ENCODE measurements at regions not wholly inside any gene's neighbourhood (a gene's known extent, or its start where the extent isn't known, plus 50 kb on each side); places are given as distances from the start of the nearest gene placed in this dataset.

DNA sequence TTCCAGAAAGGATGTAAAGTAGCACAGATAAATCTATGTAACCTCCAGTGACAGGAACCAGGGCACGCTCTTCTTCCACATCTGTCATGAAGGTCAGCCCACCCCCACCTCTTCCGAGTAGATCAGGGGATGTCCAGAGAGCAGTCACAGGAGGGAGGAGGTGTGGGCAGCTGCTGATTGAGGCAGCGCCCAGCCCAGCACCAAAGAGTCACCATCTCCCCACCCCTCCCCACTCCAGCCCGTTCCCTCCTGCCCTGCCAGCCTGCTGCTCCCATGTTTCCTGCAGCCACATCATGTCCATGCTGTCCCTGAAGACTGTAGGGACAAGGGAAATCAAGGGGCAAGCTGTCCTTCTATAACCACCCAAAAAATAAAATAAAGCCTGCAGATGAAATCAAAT is 269.8 kb downstream of the BCL11A start:
- Histone ChIP-seq H3K36me3 (ENCODE audit: insufficient read depth, low read length) (no peaks in the 10 kb centered on the region), H3K4me3 (ENCODE audit: low read length) (no peak overlapping the region), H3K27me3 (ENCODE audit: insufficient read depth, low read depth, low read length) (no peaks in the 10 kb centered on the region), H3K4me2 (ENCODE audit: low read length) (no peak overlapping the region), H3K79me2 (replicated peaks; ENCODE audit: insufficient read depth, low read length) (no peaks in the 10 kb centered on the region), H3K9me2 (ENCODE audit: insufficient read depth, low read length) (no peaks in the 10 kb centered on the region), H2AFZ (ENCODE audit: low read depth, low read length) (no peak overlapping the region), H3K27ac (ENCODE audit: low read length) (no peak overlapping the region), H4K20me1 (ENCODE audit: insufficient read depth) (no peaks in the 10 kb centered on the region), H3K9me3 (ENCODE audit: low read length) (no peaks in the 10 kb centered on the region), H3F3A (ENCODE audit: insufficient read depth, low read length, poor library complexity, severe bottlenecking) (no peaks in the 10 kb centered on the region), H3K9ac (ENCODE audit: low read length) (no peak overlapping the region)
- TF ChIP-seq TAF1 (IDR thresholded peaks at IDR 0.05; ENCODE audit: low read depth) (no peak), SMC3 (conservative IDR thresholded peaks at IDR 0.05; ENCODE audit: poor library complexity) (no peak), POLR2AphosphoS5 (IDR thresholded peaks at IDR 0.05) (no peak), EZH2 (IDR thresholded peaks at IDR 0.05; ENCODE audit: borderline replicate concordance, insufficient read depth, low read length, poor library complexity, severe bottlenecking) (no peak), EP300 (conservative IDR thresholded peaks at IDR 0.05; ENCODE audit: poor library complexity, severe bottlenecking) (no peak), MXI1 (conservative IDR thresholded peaks at IDR 0.05; ENCODE audit: poor library complexity, severe bottlenecking) (no peak)
- TF ChIP-seq, protein P1, sequence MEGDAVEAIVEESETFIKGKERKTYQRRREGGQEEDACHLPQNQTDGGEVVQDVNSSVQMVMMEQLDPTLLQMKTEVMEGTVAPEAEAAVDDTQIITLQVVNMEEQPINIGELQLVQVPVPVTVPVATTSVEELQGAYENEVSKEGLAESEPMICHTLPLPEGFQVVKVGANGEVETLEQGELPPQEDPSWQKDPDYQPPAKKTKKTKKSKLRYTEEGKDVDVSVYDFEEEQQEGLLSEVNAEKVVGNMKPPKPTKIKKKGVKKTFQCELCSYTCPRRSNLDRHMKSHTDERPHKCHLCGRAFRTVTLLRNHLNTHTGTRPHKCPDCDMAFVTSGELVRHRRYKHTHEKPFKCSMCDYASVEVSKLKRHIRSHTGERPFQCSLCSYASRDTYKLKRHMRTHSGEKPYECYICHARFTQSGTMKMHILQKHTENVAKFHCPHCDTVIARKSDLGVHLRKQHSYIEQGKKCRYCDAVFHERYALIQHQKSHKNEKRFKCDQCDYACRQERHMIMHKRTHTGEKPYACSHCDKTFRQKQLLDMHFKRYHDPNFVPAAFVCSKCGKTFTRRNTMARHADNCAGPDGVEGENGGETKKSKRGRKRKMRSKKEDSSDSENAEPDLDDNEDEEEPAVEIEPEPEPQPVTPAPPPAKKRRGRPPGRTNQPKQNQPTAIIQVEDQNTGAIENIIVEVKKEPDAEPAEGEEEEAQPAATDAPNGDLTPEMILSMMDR (IDR thresholded peaks at IDR 0.05; ENCODE audit: poor library complexity, severe bottlenecking) = no peak
- TF ChIP-seq, protein P2, sequence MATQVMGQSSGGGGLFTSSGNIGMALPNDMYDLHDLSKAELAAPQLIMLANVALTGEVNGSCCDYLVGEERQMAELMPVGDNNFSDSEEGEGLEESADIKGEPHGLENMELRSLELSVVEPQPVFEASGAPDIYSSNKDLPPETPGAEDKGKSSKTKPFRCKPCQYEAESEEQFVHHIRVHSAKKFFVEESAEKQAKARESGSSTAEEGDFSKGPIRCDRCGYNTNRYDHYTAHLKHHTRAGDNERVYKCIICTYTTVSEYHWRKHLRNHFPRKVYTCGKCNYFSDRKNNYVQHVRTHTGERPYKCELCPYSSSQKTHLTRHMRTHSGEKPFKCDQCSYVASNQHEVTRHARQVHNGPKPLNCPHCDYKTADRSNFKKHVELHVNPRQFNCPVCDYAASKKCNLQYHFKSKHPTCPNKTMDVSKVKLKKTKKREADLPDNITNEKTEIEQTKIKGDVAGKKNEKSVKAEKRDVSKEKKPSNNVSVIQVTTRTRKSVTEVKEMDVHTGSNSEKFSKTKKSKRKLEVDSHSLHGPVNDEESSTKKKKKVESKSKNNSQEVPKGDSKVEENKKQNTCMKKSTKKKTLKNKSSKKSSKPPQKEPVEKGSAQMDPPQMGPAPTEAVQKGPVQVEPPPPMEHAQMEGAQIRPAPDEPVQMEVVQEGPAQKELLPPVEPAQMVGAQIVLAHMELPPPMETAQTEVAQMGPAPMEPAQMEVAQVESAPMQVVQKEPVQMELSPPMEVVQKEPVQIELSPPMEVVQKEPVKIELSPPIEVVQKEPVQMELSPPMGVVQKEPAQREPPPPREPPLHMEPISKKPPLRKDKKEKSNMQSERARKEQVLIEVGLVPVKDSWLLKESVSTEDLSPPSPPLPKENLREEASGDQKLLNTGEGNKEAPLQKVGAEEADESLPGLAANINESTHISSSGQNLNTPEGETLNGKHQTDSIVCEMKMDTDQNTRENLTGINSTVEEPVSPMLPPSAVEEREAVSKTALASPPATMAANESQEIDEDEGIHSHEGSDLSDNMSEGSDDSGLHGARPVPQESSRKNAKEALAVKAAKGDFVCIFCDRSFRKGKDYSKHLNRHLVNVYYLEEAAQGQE (IDR thresholded peaks at IDR 0.05; ENCODE audit: borderline replicate concordance) = no peak

DNA sequence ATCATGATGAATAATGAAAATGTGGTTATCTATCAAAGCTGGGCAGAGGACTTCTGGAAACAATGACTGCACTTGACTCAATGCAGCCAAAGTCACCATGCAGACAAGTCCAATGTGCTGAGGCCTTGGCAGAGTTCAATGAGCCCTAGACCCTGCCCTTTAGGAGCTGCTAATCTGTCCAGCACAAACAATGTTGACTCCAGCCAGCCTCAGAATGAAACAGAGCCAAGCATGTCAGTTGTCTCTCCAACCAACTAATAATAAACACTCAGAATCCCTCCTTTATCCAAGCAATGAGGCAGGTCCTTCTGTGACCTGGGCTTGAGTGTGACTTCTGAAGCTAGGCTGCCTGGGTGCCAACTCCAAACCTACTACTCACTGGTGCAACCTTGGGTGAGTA is 270.6 kb downstream of the BCL11A start:
- no peaks in the 10 kb centered on the region for H3K27me3 ChIP-seq (ENCODE audit: insufficient read depth, low read depth, low read length)
- H3K79me2 ChIP-seq (replicated peaks; ENCODE audit: insufficient read depth, low read length) = no peaks in the 10 kb centered on the region
- H3K27ac ChIP-seq (ENCODE audit: low read length) = no peak overlapping the region
- no peaks in the 10 kb centered on the region for H4K20me1 ChIP-seq (ENCODE audit: insufficient read depth)
- H3K9me3 ChIP-seq (ENCODE audit: low read length) = no peaks in the 10 kb centered on the region
- no peaks in the 10 kb centered on the region for H3F3A ChIP-seq (ENCODE audit: insufficient read depth, low read length, poor library complexity, severe bottlenecking)
- TF ChIP-seq SMC3 (conservative IDR thresholded peaks at IDR 0.05; ENCODE audit: poor library complexity) (no peak), RAD21 (conservative IDR thresholded peaks at IDR 0.05) (no peak), POLR2AphosphoS5 (IDR thresholded peaks at IDR 0.05) (no peak), MXI1 (conservative IDR thresholded peaks at IDR 0.05; ENCODE audit: poor library complexity, severe bottlenecking) (no peak), EZH2 (IDR thresholded peaks at IDR 0.05; ENCODE audit: borderline replicate concordance, insufficient read depth, low read length, poor library complexity, severe bottlenecking) (no peak), TAF1 (IDR thresholded peaks at IDR 0.05; ENCODE audit: low read depth) (no peak), EP300 (conservative IDR thresholded peaks at IDR 0.05; ENCODE audit: poor library complexity, severe bottlenecking) (no peak)
- TF ChIP-seq, protein P2 (IDR thresholded peaks at IDR 0.05; ENCODE audit: borderline replicate concordance) = no peak
- TF ChIP-seq, protein P1 (IDR thresholded peaks at IDR 0.05; ENCODE audit: poor library complexity, severe bottlenecking) = no peak
- H2AFZ ChIP-seq (ENCODE audit: low read depth, low read length) = no peak overlapping the region
- no peaks in the 10 kb centered on the region for H3K9me2 ChIP-seq (ENCODE audit: insufficient read depth, low read length)
- no peak overlapping the region for H3K9ac ChIP-seq (ENCODE audit: low read length)
- H3K36me3 ChIP-seq (ENCODE audit: insufficient read depth, low read length) = no peaks in the 10 kb centered on the region
- H3K4me2 ChIP-seq (ENCODE audit: low read length) = no peak overlapping the region
- no peak overlapping the region for H3K4me3 ChIP-seq (ENCODE audit: low read length)
